Activated naive CD8-positive, alpha-beta T cell treated with anti-CD3 and anti-CD28 coated beads, Interleukin-2, amount 50 U/mL, for 24 hours (primary cell): ENCODE measurements at regions not wholly inside any gene's neighbourhood (a gene's known extent, or its start where the extent isn't known, plus 50 kb on each side); places are given as distances from the start of the nearest gene placed in this dataset.

Experiments used
- ATAC-seq: fragments of 150-1000 bp; cut with Tn5 transposase; one replicate; pipeline ENCODE4 v1.10.0; 2021
- DNase-seq: peaks from one replicate; pipeline ENCODE4 v3.0.0; 2021
- H3K27ac Mint-ChIP-seq: one replicate; pipeline ENCODE4 v1.8.0; 2021; ENCODE audit warnings: mild to moderate bottlenecking, mixed read lengths
- H3K27me3 Mint-ChIP-seq: one replicate; pipeline ENCODE4 v1.8.0; 2021; ENCODE audit warnings: mixed read lengths
- H3K36me3 Mint-ChIP-seq: one replicate; pipeline ENCODE4 v1.8.0; 2021; ENCODE audit warnings: low read depth, mixed read lengths
- H3K4me1 Mint-ChIP-seq: one replicate; pipeline ENCODE4 v1.8.0; 2021; ENCODE audit warnings: mixed read lengths
- H3K4me3 Mint-ChIP-seq: one replicate; pipeline ENCODE4 v1.8.0; 2021; ENCODE audit warnings: mild to moderate bottlenecking, moderate library complexity, mixed read lengths
- H3K9me3 Mint-ChIP-seq: one replicate; pipeline ENCODE4 v1.8.0; 2021; ENCODE audit warnings: mixed read lengths

DNA sequence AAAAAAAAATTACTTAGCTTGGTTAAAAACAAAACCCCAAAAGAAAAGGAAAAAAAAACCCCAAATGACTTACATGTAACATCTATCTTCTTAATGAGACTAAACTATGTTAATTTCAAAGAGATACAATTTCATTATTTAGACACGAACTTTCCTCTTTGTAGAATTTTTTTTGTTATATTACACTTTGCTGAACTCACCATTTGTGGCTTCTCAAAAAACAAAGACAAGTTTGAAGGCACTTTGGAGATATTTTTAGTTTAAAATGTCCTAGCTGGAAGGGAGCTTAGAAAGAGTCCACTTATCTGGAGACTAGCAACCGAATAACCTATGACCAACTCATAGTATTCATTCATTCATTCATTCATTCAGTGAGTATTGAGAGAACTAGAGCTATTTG is 301.7 kb upstream of the ROPN1 start:
- Mint-ChIP-seq H3K36me3 (no peaks in the 10 kb centered on the region), H3K4me3 (no peak overlapping the region), H3K4me1 (no peaks in the 10 kb centered on the region), H3K27me3 (peaks cover 10% of the 10 kb centered on the region), H3K27ac (no peak overlapping the region), H3K9me3 (no peaks in the 10 kb centered on the region)
- ATAC-seq (no peak), DNase-seq (no peak)

DNA sequence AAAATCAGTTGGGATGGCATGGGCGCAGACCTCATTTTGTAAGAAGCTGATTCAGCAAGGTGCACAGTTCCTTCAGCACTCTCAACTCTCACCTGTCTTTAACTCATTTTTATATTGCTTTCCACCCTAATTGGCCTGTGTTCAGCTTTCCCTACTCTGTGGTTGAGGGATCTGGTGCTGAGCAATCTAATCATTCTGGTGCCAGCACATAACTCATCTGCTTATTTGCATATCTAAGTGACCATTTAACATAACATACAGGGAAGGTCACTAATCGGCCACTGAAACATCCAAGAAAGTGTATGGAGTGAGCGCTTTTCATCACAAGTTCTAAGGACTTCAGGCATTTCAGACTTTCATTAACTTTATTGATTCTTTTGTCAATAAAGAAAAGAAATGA is 303.4 kb upstream of the ROPN1 start:
- Mint-ChIP-seq H3K27ac (no peak overlapping the region), H3K4me1 (no peaks in the 10 kb centered on the region), H3K4me3 (no peak overlapping the region), H3K9me3 (no peaks in the 10 kb centered on the region), H3K27me3 (peaks cover 12% of the 10 kb centered on the region), H3K36me3 (no peaks in the 10 kb centered on the region)
- DNase-seq (no peak), ATAC-seq (no peak)

DNA sequence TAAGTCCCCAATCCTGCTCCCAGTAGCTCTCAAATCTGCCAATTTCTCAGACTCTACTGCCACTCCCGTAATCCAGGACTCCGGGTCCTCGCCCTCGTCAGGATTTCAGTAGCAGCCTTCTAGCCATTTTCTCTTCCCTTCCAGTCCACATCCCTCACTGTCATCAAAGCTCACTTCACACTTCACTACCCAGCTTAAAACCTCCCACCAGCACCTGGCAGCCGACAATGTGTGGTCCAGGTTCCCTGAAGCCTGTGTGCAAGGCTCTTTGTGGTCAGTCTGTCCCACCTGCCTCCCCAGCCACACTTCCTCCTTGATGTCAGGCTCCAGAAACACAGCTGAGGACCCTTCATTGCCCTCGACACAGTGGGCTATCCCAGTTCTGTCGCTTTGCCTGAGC is 304.5 kb upstream of the ROPN1 start:
- Mint-ChIP-seq H3K36me3 (no peaks in the 10 kb centered on the region), H3K4me1 (no peaks in the 10 kb centered on the region), H3K27me3 (peaks cover 10% of the 10 kb centered on the region), H3K9me3 (no peaks in the 10 kb centered on the region), H3K4me3 (no peak overlapping the region), H3K27ac (no peak overlapping the region)
- DNase-seq, result no peak
- ATAC-seq, result no peak

GRCh38 chr3:124297062-124297980 is 305.4 kb upstream of the ROPN1 start:
- H3K36me3 Mint-ChIP-seq, result no peaks in the 10 kb centered on the region
- H3K4me3 Mint-ChIP-seq, result no peak overlapping the region

DNA sequence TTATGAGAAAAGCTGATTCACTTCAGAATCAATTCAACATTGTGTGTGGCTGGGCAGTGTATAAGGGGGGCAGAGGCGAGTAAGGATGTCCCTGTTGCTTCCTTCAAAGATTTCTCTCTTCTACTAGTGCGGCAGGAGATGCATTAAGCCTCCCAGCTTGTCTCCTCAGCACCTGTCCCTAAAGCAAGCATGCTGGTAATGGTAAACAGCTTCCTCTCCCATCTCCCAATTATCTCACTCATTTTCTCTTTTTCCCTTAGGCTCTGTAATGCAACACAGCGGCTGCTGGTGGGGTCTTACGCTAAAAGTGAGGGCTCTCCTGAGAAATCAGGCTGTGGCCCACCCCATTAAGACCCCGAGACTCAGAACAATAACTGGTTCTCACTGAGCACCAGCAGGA is 306.4 kb upstream of the ROPN1 start:
- DNase-seq (no peak), ATAC-seq (no peak)
- Mint-ChIP-seq H3K4me3 (no peak overlapping the region), H3K27me3 (peaks cover 8% of the 10 kb centered on the region), H3K4me1 (no peaks in the 10 kb centered on the region), H3K36me3 (no peaks in the 10 kb centered on the region), H3K27ac (no peak overlapping the region), H3K9me3 (no peaks in the 10 kb centered on the region)

More at GRCh38 chr3:124297062-124297980, 305.4 kb upstream of the ROPN1 start:
- Mint-ChIP-seq H3K27me3 (peaks cover 8% of the 10 kb centered on the region), H3K9me3 (no peaks in the 10 kb centered on the region), H3K4me1 (no peaks in the 10 kb centered on the region), H3K27ac (no peak overlapping the region)
- DNase-seq, result no peak
- ATAC-seq, result no peak

GRCh38 chr3:124298951-124299350 is 307.0 kb upstream of the ROPN1 start:
- no peak for ATAC-seq
- H3K27me3 Mint-ChIP-seq, result peaks cover 6% of the 10 kb centered on the region
- H3K4me3 Mint-ChIP-seq, result no peak overlapping the region
- H3K4me1 Mint-ChIP-seq, result no peaks in the 10 kb centered on the region
- H3K9me3 Mint-ChIP-seq, result no peaks in the 10 kb centered on the region
- no peaks in the 10 kb centered on the region for H3K36me3 Mint-ChIP-seq
- no peak overlapping the region for H3K27ac Mint-ChIP-seq
- DNase-seq, result no peak

- Mint-ChIP-seq H3K27me3 (peaks cover 3% of the 10 kb centered on the region), H3K4me1 (no peaks in the 10 kb centered on the region), H3K4me3 (no peak overlapping the region), H3K27ac (no peak overlapping the region), H3K9me3 (no peaks in the 10 kb centered on the region), H3K36me3 (no peaks in the 10 kb centered on the region)
- DNase-seq, result no peak
- no peak for ATAC-seq
These were observed 307.9 kb upstream of the ROPN1 start for GRCh38 chr3:124299831-124300230.

DNA sequence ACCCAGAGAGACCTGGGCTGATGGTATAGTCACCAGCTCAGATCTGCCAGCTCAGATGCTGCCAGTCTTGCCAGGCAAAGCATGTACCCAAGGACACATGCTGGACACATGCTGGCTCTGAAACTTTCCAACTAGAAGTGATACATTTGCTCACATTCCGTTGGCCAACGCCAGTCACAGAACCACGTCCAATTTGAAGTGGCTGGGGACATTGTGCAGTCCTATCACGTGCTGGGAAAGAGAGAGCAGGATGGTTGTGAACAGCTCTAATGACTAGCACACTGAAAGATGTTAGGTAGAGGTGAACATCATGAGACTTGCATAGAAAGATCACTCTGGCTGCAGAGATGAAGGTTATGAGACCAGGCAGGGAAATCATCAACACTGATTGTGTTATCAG is 308.5 kb upstream of the ROPN1 start:
- Mint-ChIP-seq H3K27ac (no peak overlapping the region), H3K27me3 (peaks cover 3% of the 10 kb centered on the region), H3K9me3 (peaks cover 2% of the 10 kb centered on the region), H3K36me3 (no peaks in the 10 kb centered on the region), H3K4me1 (no peaks in the 10 kb centered on the region), H3K4me3 (no peak overlapping the region)
- no peak for ATAC-seq
- DNase-seq, result no peak

GRCh38 chr3:124303305-124303910 is 311.5 kb upstream of the ROPN1 start:
- H3K27me3 Mint-ChIP-seq, result peaks cover 3% of the 10 kb centered on the region
- no peaks in the 10 kb centered on the region for H3K4me1 Mint-ChIP-seq
- DNase-seq (no peak), ATAC-seq (no peak)
- H3K4me3 Mint-ChIP-seq, result no peak overlapping the region
- peaks cover 15% of the 10 kb centered on the region for H3K9me3 Mint-ChIP-seq
- no peak overlapping the region for H3K27ac Mint-ChIP-seq
- H3K36me3 Mint-ChIP-seq, result no peaks in the 10 kb centered on the region

DNA sequence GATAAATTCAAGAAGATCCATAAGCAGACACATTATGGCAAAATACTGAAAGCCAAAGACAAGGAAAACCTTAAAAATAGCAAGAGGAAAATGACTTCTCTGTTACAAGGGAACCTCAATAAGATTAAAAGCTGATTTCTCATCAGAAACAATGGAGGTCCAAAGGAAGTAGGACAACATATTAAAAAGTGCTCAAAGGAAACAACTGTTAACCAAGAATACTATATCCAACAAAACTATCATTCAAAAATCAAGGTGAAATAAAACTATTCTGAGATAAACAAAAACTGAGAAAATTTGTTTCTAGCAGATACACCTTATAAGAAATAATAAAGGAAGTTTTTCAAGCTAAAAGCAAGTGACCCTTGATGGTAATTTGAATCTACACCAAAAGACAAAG is 314.7 kb upstream of the ROPN1 start:
- DNase-seq (no peak), ATAC-seq (no peak)
- Mint-ChIP-seq H3K27me3 (peaks cover 4% of the 10 kb centered on the region), H3K4me1 (no peaks in the 10 kb centered on the region), H3K4me3 (no peak overlapping the region), H3K36me3 (no peaks in the 10 kb centered on the region), H3K27ac (no peak overlapping the region), H3K9me3 (peaks cover 19% of the 10 kb centered on the region)

DNA sequence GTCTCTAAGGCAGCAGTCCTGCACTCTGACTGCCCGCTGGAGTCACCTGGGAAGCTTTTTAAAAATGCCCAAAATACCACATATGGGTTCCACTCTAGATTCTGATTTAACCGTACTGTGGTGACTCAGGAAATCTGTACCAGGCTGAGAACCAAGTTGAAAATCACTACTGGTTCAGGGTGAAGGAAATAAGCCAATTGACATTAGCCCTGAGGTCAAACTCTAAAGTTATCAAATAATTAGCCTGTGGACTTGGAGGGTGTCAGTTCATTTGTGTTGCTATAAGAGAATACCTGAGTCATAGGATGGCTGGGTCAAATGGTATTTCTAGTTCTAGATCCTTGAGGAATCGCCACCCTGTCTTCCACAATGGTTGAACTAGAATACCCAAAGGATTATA is 321.7 kb upstream of the ROPN1 start:
- peaks cover 4% of the 10 kb centered on the region for H3K27me3 Mint-ChIP-seq
- peaks cover 4% of the 10 kb centered on the region for H3K9me3 Mint-ChIP-seq
- no peaks in the 10 kb centered on the region for H3K4me1 Mint-ChIP-seq
- ATAC-seq, result no peak
- H3K27ac Mint-ChIP-seq, result no peak overlapping the region
- DNase-seq, result no peak
- H3K36me3 Mint-ChIP-seq, result no peaks in the 10 kb centered on the region
- no peak overlapping the region for H3K4me3 Mint-ChIP-seq

- H3K9me3 Mint-ChIP-seq, result no peaks in the 10 kb centered on the region
- no peak overlapping the region for H3K27ac Mint-ChIP-seq
- H3K27me3 Mint-ChIP-seq, result peaks cover 4% of the 10 kb centered on the region
- DNase-seq (no peak), ATAC-seq (no peak)
- H3K36me3 Mint-ChIP-seq, result no peaks in the 10 kb centered on the region
- H3K4me3 Mint-ChIP-seq, result no peak overlapping the region
- H3K4me1 Mint-ChIP-seq, result no peaks in the 10 kb centered on the region
These were observed 323.5 kb upstream of the ROPN1 start for GRCh38 chr3:124315215-124316033.

GRCh38 chr3:124316034-124316287 is 324.0 kb upstream of the ROPN1 start:
- H3K36me3 Mint-ChIP-seq, result no peaks in the 10 kb centered on the region
- H3K4me3 Mint-ChIP-seq, result no peak overlapping the region
- ATAC-seq (no peak), DNase-seq (no peak)
- H3K4me1 Mint-ChIP-seq, result no peaks in the 10 kb centered on the region
- H3K27me3 Mint-ChIP-seq, result no peaks in the 10 kb centered on the region
- no peaks in the 10 kb centered on the region for H3K9me3 Mint-ChIP-seq
- no peak overlapping the region for H3K27ac Mint-ChIP-seq

GRCh38 chr3:124318014-124318413 is 326.1 kb upstream of the ROPN1 start:
- ATAC-seq (no peak), DNase-seq (no peak)
- no peaks in the 10 kb centered on the region for H3K9me3 Mint-ChIP-seq
- H3K36me3 Mint-ChIP-seq, result no peaks in the 10 kb centered on the region
- no peaks in the 10 kb centered on the region for H3K4me1 Mint-ChIP-seq
- H3K27ac Mint-ChIP-seq, result no peak overlapping the region
- no peaks in the 10 kb centered on the region for H3K27me3 Mint-ChIP-seq
- no peak overlapping the region for H3K4me3 Mint-ChIP-seq

DNA sequence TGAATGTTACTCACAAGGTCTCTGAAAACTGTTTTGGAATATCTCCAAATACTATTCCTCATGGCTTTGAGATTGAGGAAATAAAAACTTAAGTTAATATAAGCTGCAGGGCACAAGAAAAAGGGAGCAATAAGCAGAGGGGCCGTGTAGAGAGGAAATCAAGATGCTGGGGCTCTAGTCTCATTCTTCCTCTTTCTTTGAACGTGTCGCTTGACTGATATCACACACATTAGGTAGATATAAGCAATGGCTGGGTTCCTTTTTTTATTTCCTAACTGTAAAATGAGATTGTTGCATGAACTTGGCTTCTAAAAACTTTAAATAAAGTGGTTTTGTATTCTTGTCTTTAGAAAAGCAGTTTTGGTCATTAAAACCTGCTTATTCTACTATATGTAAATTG is 326.7 kb upstream of the ROPN1 start:
- no peaks in the 10 kb centered on the region for H3K4me1 Mint-ChIP-seq
- ATAC-seq (no peak), DNase-seq (no peak)
- no peaks in the 10 kb centered on the region for H3K9me3 Mint-ChIP-seq
- H3K27ac Mint-ChIP-seq, result no peak overlapping the region
- H3K36me3 Mint-ChIP-seq, result no peaks in the 10 kb centered on the region
- H3K4me3 Mint-ChIP-seq, result no peak overlapping the region
- H3K27me3 Mint-ChIP-seq, result no peaks in the 10 kb centered on the region
